K562 (cell line): ENCODE measurements at regions not wholly inside any gene's neighbourhood (a gene's known extent, or its start where the extent isn't known, plus 50 kb on each side); places are given as distances from the start of the nearest gene placed in this dataset.

Source experiments
- ATAC-seq: fragments of 200-7000 bp; cut with Tn5 transposase; 3 replicates; pipeline ENCODE4 v1.9.1; 2020; ENCODE audit warnings: moderate library complexity
- BruUV-seq: library from RNA; stranded (reverse); fragments of 400-500 nt; replicated peaks from 2 replicates; lab custom pipeline; 2021; lab: Mats Ljungman, UMichigan
- CTCF ChIA-PET: fragments of 300-600 bp; formaldehyde crosslinking; extraction: SDS; loops from one replicate; lab custom pipeline; 2021; ENCODE audit warnings: low intra/inter-chr PET ratio; lab: Yijun Ruan, JAX
- POLR2A ChIA-PET: fragments of 300-600, 350-650 bp; sonication (Branson Sonifier 250); formaldehyde crosslinking; extraction: SDS; loops from one replicate; lab custom pipeline; 2021; ENCODE audit warnings: antibody characterized with exemption, inconsistent platforms; lab: Yijun Ruan, JAX
- DNase-seq, 4 experiments: peaks; one replicate each; pipeline versions ENCODE4 v3.0.0 to v3.0.0-alpha.2; 2011 to 2018; ENCODE audit warnings: low spot score in 3 of 4, mixed read lengths in 3 of 4; ENCODE audit errors: extremely low read depth in 1 of 4
- FAIRE-seq: peaks from 2 replicates; lab custom pipeline; 2011; peaks lifted over from hg19 to GRCh38; lab: Jason Lieb, UNC
- H2AFZ ChIP-seq: 2 replicates; pipeline ENCODE4 v1.6.0; 2011; ENCODE audit warnings: low read depth, low read length, control low read depth, inconsistent platforms
- H3K27ac ChIP-seq: fragments of 200-600 bp; 3 replicates; pipeline ENCODE4 v1.8.0; 2011; ENCODE audit warnings: low read depth, mild to moderate bottlenecking, control low read depth, inconsistent platforms, low read length, moderate library complexity, mixed read lengths; ENCODE audit errors: extremely low read depth
- H3K27me3 ChIP-seq, 2 experiments: fragments of 300-600 bp in 1 of 2; 2 replicates in 1 of 2; 3 replicates in 1 of 2; pipeline versions ENCODE4 v1.6.0 to v1.8.0; 2011; ENCODE audit warnings: inconsistent platforms in 2 of 2, low read length in 2 of 2, mild to moderate bottlenecking in 1 of 2, mixed read lengths in 1 of 2, moderate library complexity in 1 of 2; ENCODE audit not compliant: control insufficient read depth in 2 of 2, insufficient read depth in 2 of 2
- H3K36me3 ChIP-seq: fragments of 300-600 bp; 3 replicates; pipeline ENCODE4 v1.8.0; 2011; ENCODE audit warnings: mild to moderate bottlenecking, low read length, inconsistent platforms; ENCODE audit not compliant: control insufficient read depth, insufficient read depth
- H3K4me1 ChIP-seq, 2 experiments: fragments of 200-600 bp in 1 of 2; replicated peaks in 1 of 2; 2 replicates in 1 of 2; 3 replicates in 1 of 2; pipeline versions ENCODE4 v1.5.1 to v1.8.0; 2011; ENCODE audit warnings: inconsistent platforms in 2 of 2, low read length in 2 of 2, mild to moderate bottlenecking in 1 of 2, mixed read lengths in 1 of 2, moderate library complexity in 1 of 2; ENCODE audit not compliant: control insufficient read depth in 2 of 2, insufficient read depth in 2 of 2
- H3K4me2 ChIP-seq: 2 replicates; pipeline ENCODE4 v1.6.1; 2011; ENCODE audit warnings: low read length, control low read depth, inconsistent platforms, mixed read lengths; ENCODE audit not compliant: insufficient read depth
- H3K4me3 ChIP-seq: fragments of 200-600 bp; sonication (generic), shearing (Covaris generic); 2 replicates; pipeline ENCODE4 v1.5.1; 2016; ENCODE audit warnings: control low read depth, inconsistent platforms
- H3K79me2 ChIP-seq: fragments of 200-600 bp; 3 replicates; pipeline ENCODE4 v1.8.0; 2011; ENCODE audit warnings: low read length, inconsistent platforms; ENCODE audit not compliant: control insufficient read depth, insufficient read depth
- H3K9ac ChIP-seq, 2 experiments: 2 replicates each; pipeline versions ENCODE4 v1.6.0 to v1.6.1; 2011; ENCODE audit warnings: low read depth in 2 of 2, low read length in 2 of 2, control low read depth in 1 of 2, inconsistent platforms in 1 of 2, mild to moderate bottlenecking in 1 of 2, mixed read lengths in 1 of 2; ENCODE audit not compliant: insufficient read depth in 1 of 2
- H3K9me1 ChIP-seq: one replicate; pipeline ENCODE4 v1.6.0; 2011; ENCODE audit warnings: inconsistent platforms, mild to moderate bottlenecking, low read length, moderate library complexity; ENCODE audit not compliant: control insufficient read depth, insufficient read depth
- H3K9me3 ChIP-seq: replicated peaks from 2 replicates; pipeline ENCODE4 v1.5.1; 2011; ENCODE audit warnings: low read depth, low read length, inconsistent platforms; ENCODE audit not compliant: control insufficient read depth, insufficient read depth
- H4K20me1 ChIP-seq: replicated peaks from 2 replicates; pipeline ENCODE4 v1.6.1; 2011; ENCODE audit warnings: low read length, inconsistent platforms, mixed read lengths; ENCODE audit not compliant: control insufficient read depth, insufficient read depth
- CBX8 ChIP-seq: fragments of 200-600 bp; sonication (generic); IDR thresholded peaks from 2 replicates; pipeline ENCODE4 v1.6.1; 2012; ENCODE audit warnings: borderline replicate concordance, mixed run types, low read depth, mild to moderate bottlenecking, moderate library complexity, mixed read lengths, low read length, control low read depth, inconsistent platforms; ENCODE audit not compliant: poor library complexity, severe bottlenecking; ENCODE audit errors: extremely low read depth
- GTF2E2 ChIP-seq: fragments of 200-800 bp; sonication (Bioruptor generic); IDR thresholded peaks from 2 replicates; pipeline ENCODE4 v1.6.1; 2016; ENCODE audit warnings: missing genetic modification characterization, missing compliant biosample characterization
- HDAC2 ChIP-seq: fragments of 450-650 bp; IDR thresholded peaks from 2 replicates; pipeline ENCODE4 v1.6.1; 2016; ENCODE audit warnings: mild to moderate bottlenecking
- ILK ChIP-seq: fragments of 450-650 bp; IDR thresholded peaks from 2 replicates; pipeline ENCODE4 v1.6.1; 2016; ENCODE audit warnings: missing genetic modification characterization, low read depth, mild to moderate bottlenecking, missing compliant biosample characterization, moderate library complexity, borderline replicate concordance
- JUND ChIP-seq, 2 experiments: IDR thresholded peaks; 2 replicates in 1 of 2; 3 replicates in 1 of 2; pipeline ENCODE4 v1.6.1; 2011; ENCODE audit warnings: borderline replicate concordance in 2 of 2, low read depth in 2 of 2, low read length in 2 of 2, improper control_type of control experiment in 1 of 2, missing biosample characterization in 1 of 2, missing genetic modification characterization in 1 of 2, missing genetic modification reagents in 1 of 2
- MNT ChIP-seq, 2 experiments: fragments of 450-650 bp; conservative IDR thresholded peaks; 2 replicates each; pipeline ENCODE4 v1.6.1; 2017; ENCODE audit warnings: mild to moderate bottlenecking in 2 of 2, moderate library complexity in 2 of 2
- RBM25 ChIP-seq: fragments of 200-400 bp; formaldehyde crosslinking; IDR thresholded peaks from 2 replicates; pipeline ENCODE4 v1.6.1; 2018; ENCODE audit warnings: low read length, low read depth, moderate library complexity; ENCODE audit not compliant: severe bottlenecking
- RHOXF2B ChIP-seq: fragments of 250-450 bp; sonication (Bioruptor Pico); conservative IDR thresholded peaks from 2 replicates; pipeline ENCODE4 v1.5.1; 2021
- TFE3 ChIP-seq: fragments of 450-650 bp; formaldehyde crosslinking; IDR thresholded peaks from 2 replicates; pipeline ENCODE4 v1.4.0; 2020; ENCODE audit warnings: mild to moderate bottlenecking, mixed read lengths
- TGIF2 ChIP-seq: sonication (generic); formaldehyde crosslinking; IDR thresholded peaks from 2 replicates; pipeline ENCODE4 v1.8.1; 2022; ENCODE audit warnings: mild to moderate bottlenecking, missing genetic modification reagents, moderate library complexity
- ZFP30 ChIP-seq: fragments of 250-450 bp; sonication (Bioruptor Pico); IDR thresholded peaks from 2 replicates; pipeline ENCODE4 v1.8.0; 2022; ENCODE audit warnings: moderate library complexity, mild to moderate bottlenecking, inconsistent platforms, borderline replicate concordance
- ZFP91 ChIP-seq: sonication (generic); formaldehyde crosslinking; IDR thresholded peaks from 2 replicates; pipeline ENCODE4 v1.8.0; 2022; ENCODE audit warnings: mild to moderate bottlenecking, missing genetic modification reagents
- ZHX1 ChIP-seq: fragments of 150-350 bp; conservative IDR thresholded peaks from 2 replicates; pipeline ENCODE4 v1.6.1; 2014; ENCODE audit warnings: low read length
- WGBS: fragments of 100-300 bp; shearing (Covaris generic); methylation state at CpG from one replicate; pipeline ENCODE4 v1.1.6; 2016; ENCODE audit warnings: low coverage, mixed read lengths; ENCODE audit not compliant: insufficient coverage; ENCODE audit errors: missing lambda C conversion rate; 5-methylcytosine and 5-hydroxymethylcytosine counted together
- in situ Hi-C: fragments of 300-500 bp; cut with MboI; formaldehyde crosslinking; loops from 4 replicates; pipeline ENCODE4 v1.15.0; 2018; ENCODE audit warnings: inconsistent platforms, mixed read lengths
- intact Hi-C: fragments of 100-400 bp; cut with micrococcal nuclease; formaldehyde crosslinking; loops from 2 replicates; pipeline ENCODE4 v1.14.2; 2022

GRCh38 chr22:48641906-48642475 lies 1185.7 kb downstream of the BRD1 start:
- WGBS: 0% methylated on average over 8 of the region's 14 CpGs
- H3K36me3 ChIP-seq: no peaks in the 10 kb centered on the region
- TF ChIP-seq CBX8: no peak
- no peak for TF ChIP-seq ZFP30 (CRISPR knock-in tag)
- no peak for TF ChIP-seq JUND (IDR thresholded peaks at IDR 0.05; ENCODE audit: borderline replicate concordance, low read depth, low read length)
- no peak for TF ChIP-seq JUND (tag; IDR thresholded peaks at IDR 0.05; ENCODE audit: borderline replicate concordance, low read depth, low read length)
- TF ChIP-seq ZFP91 (CRISPR knock-in tag): no peak
- TF ChIP-seq ILK (tag): no peak
- TF ChIP-seq HDAC2: no peak
- no peak for TF ChIP-seq RHOXF2B
- no peak for TF ChIP-seq RBM25
- TF ChIP-seq GTF2E2 (tag): no peak
- TF ChIP-seq MNT (conservative IDR thresholded peaks at IDR 0.05): no peak
- TF ChIP-seq ZHX1: no peak
- no peak for TF ChIP-seq TGIF2 (CRISPR knock-in tag)
- no peak for TF ChIP-seq TFE3 (CRISPR knock-in tag)

More at GRCh38 chr22:48641906-48642475, 1185.7 kb downstream of the BRD1 start:
- H3K9me1 ChIP-seq: no peaks in the 10 kb centered on the region
- DNase-seq: no peak
- H3K4me2 ChIP-seq: no peak overlapping the region
- no peaks in the 10 kb centered on the region for H3K4me1 ChIP-seq
- H2AFZ ChIP-seq: no peak overlapping the region
- H3K4me3 ChIP-seq: no peak overlapping the region
- POLR2A ChIA-PET: no interaction called here
- H3K9ac ChIP-seq: no peak overlapping the region
- no peak overlapping the region for H3K27ac ChIP-seq
- no peak for ATAC-seq
- H4K20me1 ChIP-seq: no peaks in the 10 kb centered on the region
- no TSS peak for BruUV-seq
- intact Hi-C loops: no loop called here
- in situ Hi-C loops: no loop called here
- no peaks in the 10 kb centered on the region for H3K79me2 ChIP-seq
- no peaks in the 10 kb centered on the region for H3K9me3 ChIP-seq
- no peak for FAIRE-seq
- peaks cover 0 to 7% of the 10 kb centered on the region in 2 experiments; a peak in 2 of 5 replicates for H3K27me3 ChIP-seq
- CTCF ChIA-PET: no interaction called here
